H1 (cell line): ENCODE measurements at regions not wholly inside any gene's neighbourhood (a gene's known extent, or its start where the extent isn't known, plus 50 kb on each side); places are given as distances from the start of the nearest gene placed in this dataset.
"Not testable (repeated sequence)": the region's sequence is repeated elsewhere in the genome, so short reads cannot be mapped to it uniquely, and the experiment has no call there.

Source experiments
- CTCF ChIA-PET: fragments of 300-600 bp; sonication (Branson Sonifier 250); formaldehyde crosslinking; loops from one replicate; lab custom pipeline; 2021; ENCODE audit not compliant: partially characterized antibody; lab: Charles Lee
- POLR2A ChIA-PET: fragments of 300-600 bp; sonication (Branson Sonifier 250); formaldehyde crosslinking; loops from one replicate; lab custom pipeline; 2021; ENCODE audit warnings: inconsistent platforms; ENCODE audit not compliant: partially characterized antibody; lab: Charles Lee
- DNase-seq, 2 experiments: peaks; one replicate each; pipeline versions ENCODE4 v3.0.0 to v3.0.0-alpha.2; 2010 to 2022; ENCODE audit warnings: low spot score in 2 of 2, low read depth in 1 of 2, mixed read lengths in 1 of 2
- FAIRE-seq: peaks from 2 replicates; lab custom pipeline; 2011; peaks lifted over from hg19 to GRCh38; lab: Jason Lieb, UNC
- H2AFZ ChIP-seq: 2 replicates; pipeline ENCODE4 v1.8.1; 2012; ENCODE audit warnings: low read length, inconsistent platforms
- H2AK5ac ChIP-seq: 2 replicates; pipeline ENCODE4 v1.6.1; 2013; ENCODE audit warnings: low read depth, low read length
- H2BK120ac ChIP-seq: replicated peaks from 2 replicates; pipeline ENCODE3; 2013; ENCODE audit warnings: low read depth, low read length, inconsistent platforms
- H2BK12ac ChIP-seq: 2 replicates; pipeline ENCODE4 v1.6.1; 2013; ENCODE audit warnings: low read depth, low read length
- H2BK15ac ChIP-seq: 2 replicates; pipeline ENCODE4 v1.6.1; 2013; ENCODE audit warnings: low read length
- H2BK20ac ChIP-seq: 2 replicates; pipeline ENCODE4 v1.6.1; 2013; ENCODE audit warnings: low read length
- H2BK5ac ChIP-seq: 2 replicates; pipeline ENCODE4 v1.6.1; 2013; ENCODE audit warnings: low read depth, low read length
- H3K14ac ChIP-seq: 2 replicates; pipeline ENCODE4 v1.6.1; 2013; ENCODE audit warnings: inconsistent platforms; ENCODE audit not compliant: insufficient read length
- H3K18ac ChIP-seq: 2 replicates; pipeline ENCODE4 v1.6.1; 2013; ENCODE audit warnings: low read length; ENCODE audit errors: extremely low read depth
- H3K23ac ChIP-seq: 2 replicates; pipeline ENCODE4 v1.6.1; 2013; ENCODE audit warnings: inconsistent platforms; ENCODE audit not compliant: insufficient read length
- H3K23me2 ChIP-seq: 2 replicates; pipeline ENCODE4 v1.6.1; 2013; ENCODE audit warnings: low read depth, low read length
- H3K27ac ChIP-seq: 2 replicates; pipeline ENCODE4 v1.6.1; 2011; ENCODE audit warnings: low read depth, low read length, inconsistent platforms
- H3K27me3 ChIP-seq, 4 experiments: replicated peaks in 1 of 4; 1 replicate in 1 of 4; 2 replicates in 3 of 4; pipeline versions ENCODE4 v1.6.1 to v1.8.1; 2011 to 2013; ENCODE audit warnings: low read length in 3 of 4, mild to moderate bottlenecking in 3 of 4, inconsistent platforms in 2 of 4, mixed read lengths in 2 of 4, moderate library complexity in 1 of 4; ENCODE audit not compliant: control insufficient read depth in 3 of 4, insufficient read depth in 3 of 4; ENCODE audit errors: extremely low read depth in 1 of 4
- H3K36me3 ChIP-seq, 4 experiments: 2 replicates each; pipeline versions ENCODE4 v1.6.1 to v1.8.1; 2011 to 2013; ENCODE audit warnings: mild to moderate bottlenecking in 4 of 4, low read length in 3 of 4, moderate library complexity in 2 of 4, control low read depth in 1 of 4, inconsistent platforms in 1 of 4; ENCODE audit not compliant: insufficient read depth in 4 of 4, control insufficient read depth in 2 of 4
- H3K4ac ChIP-seq: replicated peaks from 2 replicates; pipeline ENCODE3; 2013; ENCODE audit warnings: low read length, low read depth, mixed read lengths, inconsistent platforms; ENCODE audit not compliant: insufficient read length
- H3K4me1 ChIP-seq, 4 experiments: replicated peaks in 1 of 4; 1 replicate in 1 of 4; 2 replicates in 3 of 4; pipeline versions ENCODE4 v1.6.1 to v1.8.1; 2011 to 2013; ENCODE audit warnings: low read length in 3 of 4, inconsistent platforms in 2 of 4, mixed read lengths in 1 of 4; ENCODE audit not compliant: insufficient read depth in 4 of 4, control insufficient read depth in 3 of 4
- H3K4me2 ChIP-seq, 2 experiments: 2 replicates each; pipeline versions ENCODE4 v1.6.1 to v1.8.1; 2011 to 2013; ENCODE audit warnings: low read depth in 2 of 2, low read length in 2 of 2, control low read depth in 1 of 2, inconsistent platforms in 1 of 2, mild to moderate bottlenecking in 1 of 2; ENCODE audit not compliant: insufficient read depth in 1 of 2
- H3K4me3 ChIP-seq, 4 experiments: fragments of 200-600, 300-600 bp in 1 of 4; sonication (generic), shearing (Covaris generic), sonication (Bioruptor Twin) in 1 of 4; 2 replicates each; pipeline versions ENCODE4 v1.5.1 to v1.8.1; 2011 to 2016; ENCODE audit warnings: low read length in 4 of 4, low read depth in 3 of 4, control low read depth in 2 of 4, inconsistent platforms in 2 of 4, mild to moderate bottlenecking in 2 of 4, mixed read lengths in 1 of 4, moderate library complexity in 1 of 4; ENCODE audit not compliant: insufficient read depth in 2 of 4; ENCODE audit errors: extremely low read depth in 1 of 4
- H3K56ac ChIP-seq: replicated peaks from 2 replicates; pipeline ENCODE3; 2013; ENCODE audit warnings: low read depth, mild to moderate bottlenecking, mixed read lengths, low read length, inconsistent platforms; ENCODE audit not compliant: insufficient read length
- H3K79me1 ChIP-seq: 2 replicates; pipeline ENCODE4 v1.6.1; 2013; ENCODE audit warnings: low read depth, low read length, control low read depth
- H3K79me2 ChIP-seq, 2 experiments: 2 replicates each; pipeline versions ENCODE4 v1.6.1 to v1.8.1; 2012 to 2013; ENCODE audit warnings: low read length in 2 of 2, mild to moderate bottlenecking in 2 of 2, inconsistent platforms in 1 of 2; ENCODE audit not compliant: insufficient read depth in 2 of 2, control insufficient read depth in 1 of 2
- H3K9ac ChIP-seq, 4 experiments: replicated peaks in 1 of 4; 1 replicate in 1 of 4; 2 replicates in 3 of 4; pipeline versions ENCODE4 v1.6.1 to v1.8.1; 2011 to 2013; ENCODE audit warnings: low read depth in 3 of 4, low read length in 3 of 4, control low read depth in 2 of 4, mild to moderate bottlenecking in 2 of 4, moderate library complexity in 2 of 4, inconsistent platforms in 1 of 4; ENCODE audit errors: extremely low read depth in 1 of 4
- H3K9me3 ChIP-seq, 2 experiments: 2 replicates each; pipeline versions ENCODE4 v1.6.1 to v1.8.1; 2012 to 2013; ENCODE audit warnings: mild to moderate bottlenecking in 2 of 2, moderate library complexity in 2 of 2, control low read depth in 1 of 2, inconsistent platforms in 1 of 2, low read depth in 1 of 2, low read length in 1 of 2, mixed read lengths in 1 of 2; ENCODE audit not compliant: insufficient read depth in 2 of 2
- H4K20me1 ChIP-seq, 2 experiments: replicated peaks in 1 of 2; 2 replicates each; pipeline versions ENCODE3 to v1.8.1; 2011 to 2013; ENCODE audit warnings: inconsistent platforms in 2 of 2, low read length in 2 of 2, mild to moderate bottlenecking in 1 of 2; ENCODE audit not compliant: insufficient read depth in 2 of 2, control insufficient read depth in 1 of 2
- H4K5ac ChIP-seq: 2 replicates; pipeline ENCODE4 v1.6.1; 2013; ENCODE audit warnings: low read length, low read depth, mixed read lengths, inconsistent platforms; ENCODE audit not compliant: insufficient read length
- H4K8ac ChIP-seq: 2 replicates; pipeline ENCODE4 v1.8.0; 2013; ENCODE audit warnings: mild to moderate bottlenecking, moderate library complexity, low read length, inconsistent platforms; ENCODE audit not compliant: insufficient read depth; ENCODE audit errors: extremely low read depth
- H4K91ac ChIP-seq: replicated peaks from 2 replicates; pipeline ENCODE3; 2013; ENCODE audit warnings: low read length, mixed read lengths, inconsistent platforms; ENCODE audit not compliant: insufficient read length
- WGBS, 2 experiments: shearing (Covaris generic) in 1 of 2; methylation state at CpG; one replicate each; pipeline versions ENCODE4 v1.1.6 to v1.1.7; 2013 to 2015; ENCODE audit warnings: low lambda C conversion rate in 2 of 2, mixed read lengths in 2 of 2, inconsistent platforms in 1 of 2, low coverage in 1 of 2, missing lambda C conversion rate in 1 of 2; ENCODE audit not compliant: insufficient replicate concordance in 2 of 2, insufficient coverage in 1 of 2, insufficient read length in 1 of 2; ENCODE audit errors: extremely low coverage in 1 of 2, missing lambda C conversion rate in 1 of 2; 5-methylcytosine and 5-hydroxymethylcytosine counted together

DNA sequence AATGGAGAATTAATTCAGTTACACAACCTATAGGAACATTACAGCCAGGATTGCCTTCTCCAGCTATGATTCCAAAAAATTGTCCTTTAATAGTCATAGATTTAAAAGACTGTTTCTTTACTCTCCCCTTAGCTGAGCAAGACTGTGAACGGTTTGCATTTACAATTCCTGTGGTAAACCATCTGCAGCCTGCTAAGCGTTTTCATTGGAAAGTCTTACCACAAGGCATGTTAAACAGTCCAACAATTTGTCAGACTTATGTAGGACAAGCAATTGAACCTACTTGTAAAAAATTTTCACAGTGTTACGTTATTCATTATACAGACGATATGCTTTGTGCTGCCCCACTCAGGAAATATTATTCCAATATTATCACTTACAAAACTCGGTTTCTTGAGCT is 140.6 kb upstream of the ZNF91 start:
- H3K9ac ChIP-seq, H3K27me3 ChIP-seq, POLR2A ChIA-PET, H3K4ac ChIP-seq, H2AK5ac ChIP-seq, H3K56ac ChIP-seq, H3K14ac ChIP-seq, H4K8ac ChIP-seq, H2BK5ac ChIP-seq, H3K36me3 ChIP-seq, H4K91ac ChIP-seq, H4K20me1 ChIP-seq, H3K4me3 ChIP-seq, DNase-seq, H2AFZ ChIP-seq, H2BK15ac ChIP-seq, CTCF ChIA-PET, H4K5ac ChIP-seq, H3K27ac ChIP-seq, H3K4me2 ChIP-seq, H3K23ac ChIP-seq, FAIRE-seq, H3K79me1 ChIP-seq, H3K23me2 ChIP-seq, H3K79me2 ChIP-seq, H3K18ac ChIP-seq, H2BK20ac ChIP-seq, H2BK12ac ChIP-seq, H3K4me1 ChIP-seq, H2BK120ac ChIP-seq: not testable (repeated sequence)
- 66% methylated on average over 5 of the region's 5 CpGs; no CpG with 5 or more reads in 1 of the 2 experiments for WGBS, 2 experiments
- peaks cover 40 to 56% of the 10 kb centered on the region in 2 experiments for H3K9me3 ChIP-seq

DNA sequence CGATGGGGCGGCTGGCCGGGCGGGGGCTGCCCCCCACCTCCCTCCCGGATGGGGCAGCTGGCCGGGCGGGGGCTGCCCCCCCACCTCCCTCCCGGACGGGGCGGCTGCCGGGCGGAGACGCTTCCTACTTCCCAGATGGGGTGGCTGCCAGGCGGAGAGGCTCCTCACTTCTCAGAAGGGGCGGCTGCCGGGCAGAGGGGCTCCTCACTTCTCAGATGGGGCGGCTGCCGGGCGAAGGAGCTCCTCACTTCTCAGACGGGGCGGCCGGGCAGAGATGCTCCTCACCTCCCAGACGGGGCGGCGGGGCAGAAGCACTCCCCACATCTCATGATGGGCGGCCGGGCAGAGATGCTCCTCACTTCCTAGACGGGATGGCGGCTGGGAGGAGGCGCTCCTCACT is 138.2 kb upstream of the ZNF91 start:
- DNase-seq, H3K4me1 ChIP-seq, H2BK20ac ChIP-seq, H4K5ac ChIP-seq, H3K9ac ChIP-seq, H4K20me1 ChIP-seq, H3K4ac ChIP-seq, FAIRE-seq, H3K27ac ChIP-seq, H3K4me3 ChIP-seq, H2BK15ac ChIP-seq, H3K79me2 ChIP-seq, H3K23me2 ChIP-seq, H2AFZ ChIP-seq, H2BK120ac ChIP-seq, POLR2A ChIA-PET, H3K14ac ChIP-seq, H3K18ac ChIP-seq, H4K8ac ChIP-seq, H2AK5ac ChIP-seq, H3K23ac ChIP-seq, H4K91ac ChIP-seq, H2BK12ac ChIP-seq, H3K79me1 ChIP-seq, H3K36me3 ChIP-seq, H2BK5ac ChIP-seq, H3K56ac ChIP-seq, H3K27me3 ChIP-seq, H3K4me2 ChIP-seq: not testable (repeated sequence)
- 80% methylated on average over 3 of the region's 30 CpGs; no CpG with 5 or more reads in 1 of the 2 experiments for WGBS, 2 experiments
- H3K9me3 ChIP-seq: peaks cover 49 to 64% of the 10 kb centered on the region in 2 experiments
- CTCF ChIA-PET: interaction anchor here (1.0 kb wide), 1 partner anchor 97 kb away, joined by 3 read pairs; no protein-coding TSS in a partner anchor
